Panc1 (cell line): ENCODE measurements at regions not wholly inside any gene's neighbourhood (a gene's known extent, or its start where the extent isn't known, plus 50 kb on each side); places are given as distances from the start of the nearest gene placed in this dataset.
"Not testable (repeated sequence)": the region's sequence is repeated elsewhere in the genome, so short reads cannot be mapped to it uniquely, and the experiment has no call there.

ENCODE experiments used
- ATAC-seq: fragments of 200-7000 bp; cut with Tn5 transposase; 2 replicates; pipeline ENCODE4 v1.9.1; 2020; ENCODE audit warnings: mild to moderate bottlenecking, moderate library complexity
- BruUV-seq: library from RNA; stranded (reverse); fragments of 400-500 nt; replicated peaks from 2 replicates; lab custom pipeline; 2021; lab: Mats Ljungman, UMichigan
- CTCF ChIA-PET: fragments of 300-600 bp; sonication (Branson Sonifier 250); formaldehyde crosslinking; loops from one replicate; lab custom pipeline; 2022; ENCODE audit warnings: antibody characterized with exemption; lab: Charles Lee
- POLR2A ChIA-PET: fragments of 300-600 bp; sonication (Branson Sonifier 250); formaldehyde crosslinking; loops from one replicate; lab custom pipeline; 2022; ENCODE audit warnings: antibody characterized with exemption; lab: Charles Lee
- DNase-seq: peaks from one replicate; pipeline ENCODE4 v3.0.0-alpha.2; 2010; ENCODE audit warnings: low read depth, low spot score
- H3K27ac ChIP-seq: 2 replicates; pipeline ENCODE4 v1.5.1; 2011; ENCODE audit warnings: mild to moderate bottlenecking, low read length, inconsistent platforms
- H3K27me3 ChIP-seq: fragments of 200-500 bp; sonication (Bioruptor generic); 2 replicates; pipeline ENCODE4 v1.6.0; 2014; ENCODE audit warnings: low read length, inconsistent platforms; ENCODE audit not compliant: control insufficient read depth, insufficient read depth
- H3K36me3 ChIP-seq: fragments of 200-500 bp; sonication (Bioruptor generic); 2 replicates; pipeline ENCODE4 v1.5.1; 2014; ENCODE audit warnings: inconsistent platforms, mild to moderate bottlenecking, low read length, moderate library complexity; ENCODE audit not compliant: control insufficient read depth, insufficient read depth
- H3K4me1 ChIP-seq: 2 replicates; pipeline ENCODE4 v1.5.1; 2011; ENCODE audit warnings: inconsistent platforms, mild to moderate bottlenecking, low read length, moderate library complexity; ENCODE audit not compliant: control insufficient read depth, insufficient read depth
- H3K4me3 ChIP-seq, 2 experiments: 2 replicates each; pipeline ENCODE4 v1.5.1; 2011 to 2012; ENCODE audit warnings: low read depth in 2 of 2, low read length in 2 of 2, mild to moderate bottlenecking in 2 of 2, inconsistent platforms in 1 of 2, moderate library complexity in 1 of 2
- H3K9me3 ChIP-seq: fragments of 200-500 bp; sonication (Bioruptor generic); 2 replicates; pipeline ENCODE4 v1.5.1; 2014; ENCODE audit warnings: low read depth, mild to moderate bottlenecking, inconsistent platforms, low read length, moderate library complexity; ENCODE audit not compliant: control insufficient read depth, insufficient read depth
- CTCF ChIP-seq: fragments of 450-650 bp; IDR thresholded peaks from 2 replicates; pipeline ENCODE4 v1.5.1; 2017; ENCODE audit warnings: mild to moderate bottlenecking
- POLR2AphosphoS5 ChIP-seq: IDR thresholded peaks from 2 replicates; pipeline ENCODE4 v1.6.1; 2012; ENCODE audit warnings: mild to moderate bottlenecking, low read depth, low read length, moderate library complexity
- SIN3A ChIP-seq: IDR thresholded peaks from 2 replicates; pipeline ENCODE4 v1.6.1; 2012; ENCODE audit warnings: low read depth, mild to moderate bottlenecking, low read length, moderate library complexity, borderline replicate concordance; ENCODE audit not compliant: insufficient read depth
- TCF7L2 ChIP-seq: IDR thresholded peaks from 2 replicates; pipeline ENCODE4 v1.6.1; 2011; ENCODE audit warnings: mild to moderate bottlenecking, low read depth, low read length, inconsistent platforms
- in situ Hi-C: cut with HindIII; loops from 2 replicates; pipeline ENCODE4 v1.10.0; 2016; ENCODE audit warnings: low sequenced_read_pairs, low pct_unique_long_range_greater_than_20kb
- intact Hi-C: fragments of 100-400 bp; cut with micrococcal nuclease; formaldehyde crosslinking; loops from one replicate; pipeline ENCODE4 v1.10.0; 2022; ENCODE audit not compliant: unreplicated experiment
- TF ChIP-seq, protein P1 (sequence below), 2 experiments: IDR thresholded peaks; 2 replicates each; pipeline ENCODE4 v1.6.1; 2011 to 2012; ENCODE audit warnings: low read depth in 2 of 2, control low read depth in 1 of 2, low read length in 1 of 2, mild to moderate bottlenecking in 1 of 2, moderate library complexity in 1 of 2; ENCODE audit not compliant: insufficient read depth in 1 of 2

- ChIA-PET POLR2A (no interaction called here), CTCF (no interaction called here)
- Histone ChIP-seq H3K36me3 (no peaks in the 10 kb centered on the region), H3K4me3 (no peak overlapping the region), H3K4me1 (no peaks in the 10 kb centered on the region), H3K27me3 (no peaks in the 10 kb centered on the region), H3K27ac (no peak overlapping the region), H3K9me3 (no peaks in the 10 kb centered on the region)
- DNase-seq: no peak
- intact Hi-C loops (no loop called here), in situ Hi-C loops (no loop called here)
- no peak for ATAC-seq
- TF ChIP-seq SIN3A (no peak), TCF7L2 (no peak), CTCF (no peak), POLR2AphosphoS5 (no peak)
- TF ChIP-seq, protein P1, sequence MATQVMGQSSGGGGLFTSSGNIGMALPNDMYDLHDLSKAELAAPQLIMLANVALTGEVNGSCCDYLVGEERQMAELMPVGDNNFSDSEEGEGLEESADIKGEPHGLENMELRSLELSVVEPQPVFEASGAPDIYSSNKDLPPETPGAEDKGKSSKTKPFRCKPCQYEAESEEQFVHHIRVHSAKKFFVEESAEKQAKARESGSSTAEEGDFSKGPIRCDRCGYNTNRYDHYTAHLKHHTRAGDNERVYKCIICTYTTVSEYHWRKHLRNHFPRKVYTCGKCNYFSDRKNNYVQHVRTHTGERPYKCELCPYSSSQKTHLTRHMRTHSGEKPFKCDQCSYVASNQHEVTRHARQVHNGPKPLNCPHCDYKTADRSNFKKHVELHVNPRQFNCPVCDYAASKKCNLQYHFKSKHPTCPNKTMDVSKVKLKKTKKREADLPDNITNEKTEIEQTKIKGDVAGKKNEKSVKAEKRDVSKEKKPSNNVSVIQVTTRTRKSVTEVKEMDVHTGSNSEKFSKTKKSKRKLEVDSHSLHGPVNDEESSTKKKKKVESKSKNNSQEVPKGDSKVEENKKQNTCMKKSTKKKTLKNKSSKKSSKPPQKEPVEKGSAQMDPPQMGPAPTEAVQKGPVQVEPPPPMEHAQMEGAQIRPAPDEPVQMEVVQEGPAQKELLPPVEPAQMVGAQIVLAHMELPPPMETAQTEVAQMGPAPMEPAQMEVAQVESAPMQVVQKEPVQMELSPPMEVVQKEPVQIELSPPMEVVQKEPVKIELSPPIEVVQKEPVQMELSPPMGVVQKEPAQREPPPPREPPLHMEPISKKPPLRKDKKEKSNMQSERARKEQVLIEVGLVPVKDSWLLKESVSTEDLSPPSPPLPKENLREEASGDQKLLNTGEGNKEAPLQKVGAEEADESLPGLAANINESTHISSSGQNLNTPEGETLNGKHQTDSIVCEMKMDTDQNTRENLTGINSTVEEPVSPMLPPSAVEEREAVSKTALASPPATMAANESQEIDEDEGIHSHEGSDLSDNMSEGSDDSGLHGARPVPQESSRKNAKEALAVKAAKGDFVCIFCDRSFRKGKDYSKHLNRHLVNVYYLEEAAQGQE (IDR thresholded peaks at IDR 0.05; ENCODE audit: insufficient read depth in 1 of 2, low read depth in 2 of 2, low read length in 1 of 2): no peak
- BruUV-seq: no TSS peak
Observed at GRCh38 chr7:106535234-106535932, 125.6 kb downstream of the CCDC71L start.

DNA sequence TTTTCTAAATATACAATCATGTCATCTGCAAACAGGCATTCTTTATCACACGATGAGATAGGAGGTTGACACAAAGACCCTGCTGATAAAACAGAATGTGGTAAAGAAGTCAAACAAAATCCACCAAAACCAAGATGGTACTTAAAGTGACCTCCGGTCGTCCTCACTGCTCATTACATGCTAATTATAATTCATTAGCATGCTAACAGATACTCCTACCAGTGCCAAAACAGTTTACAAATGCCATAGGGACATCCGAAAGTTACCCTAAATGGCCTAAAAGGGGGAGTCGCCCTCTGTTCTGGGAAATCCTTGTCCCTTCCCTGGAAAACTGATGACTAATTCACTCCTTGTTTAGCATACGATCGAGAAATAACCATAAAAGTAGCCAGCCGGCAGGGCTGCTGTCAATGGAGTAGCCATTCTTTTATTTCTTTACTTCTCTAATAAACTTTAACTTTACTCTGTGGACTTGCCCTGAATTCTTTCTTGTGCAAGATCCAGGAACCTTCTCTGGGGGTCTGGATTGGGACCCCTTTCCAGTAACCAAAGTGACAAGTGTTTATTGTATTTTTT is 126.6 kb downstream of the CCDC71L start:
- TF ChIP-seq SIN3A: no peak
- TF ChIP-seq CTCF: no peak
- TF ChIP-seq TCF7L2: no peak
- TF ChIP-seq, protein P1 (IDR thresholded peaks at IDR 0.05; ENCODE audit: insufficient read depth in 1 of 2, low read depth in 2 of 2, low read length in 1 of 2): no peak
- TF ChIP-seq POLR2AphosphoS5: no peak
- no peaks in the 10 kb centered on the region for H3K9me3 ChIP-seq
- H3K27ac ChIP-seq: no peak overlapping the region
- no peak overlapping the region for H3K4me3 ChIP-seq
- no TSS peak for BruUV-seq
- DNase-seq (no peak), ATAC-seq (no peak)
- ChIA-PET CTCF (no interaction called here), POLR2A (no interaction called here)
- no peaks in the 10 kb centered on the region for H3K27me3 ChIP-seq
- H3K36me3 ChIP-seq: no peaks in the 10 kb centered on the region
- intact Hi-C loops: no loop called here
- in situ Hi-C loops: no loop called here
- no peaks in the 10 kb centered on the region for H3K4me1 ChIP-seq

DNA sequence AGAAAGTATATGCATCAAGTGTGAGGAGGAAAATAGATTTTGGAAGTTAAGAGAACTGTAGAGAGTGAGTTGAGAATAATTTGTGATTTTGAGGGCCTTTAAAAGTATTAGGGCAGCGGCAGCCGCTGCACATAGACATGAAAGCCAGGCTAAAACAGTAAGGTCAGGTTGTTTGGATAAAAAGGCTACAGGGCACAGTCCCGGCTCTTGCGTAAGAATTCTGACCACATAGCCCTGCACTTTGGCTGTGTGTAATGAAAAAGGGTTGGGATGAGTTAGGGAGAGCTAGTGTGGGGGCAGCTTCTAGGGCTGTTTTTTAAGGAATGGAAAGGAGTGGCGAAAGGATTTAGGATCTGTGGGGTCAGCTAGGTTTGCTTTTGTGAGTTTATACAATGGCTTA is 130.8 kb downstream of the CCDC71L start:
- H3K4me3 ChIP-seq, BruUV-seq, H3K36me3 ChIP-seq, in situ Hi-C loops, H3K27me3 ChIP-seq, DNase-seq, intact Hi-C loops, POLR2A ChIA-PET, ATAC-seq, H3K9me3 ChIP-seq, CTCF ChIA-PET, H3K4me1 ChIP-seq, H3K27ac ChIP-seq: not testable (repeated sequence)
